Left renal cortex interstitium (tissue), 4 donors: ENCODE measurements at regions not wholly inside any gene's neighbourhood (a gene's known extent, or its start where the extent isn't known, plus 50 kb on each side); places are given as distances from the start of the nearest gene placed in this dataset.
"Not testable (repeated sequence)": the region's sequence is repeated elsewhere in the genome, so short reads cannot be mapped to it uniquely, and the experiment has no call there.

Source experiments
- DNase-seq, 4 donors: peaks; one replicate each; pipeline ENCODE4 v3.0.0-alpha.2; 2013; ENCODE audit warnings: low read depth in 4 of 4, low spot score in 2 of 4, missing footprints in 1 of 4

DNA sequence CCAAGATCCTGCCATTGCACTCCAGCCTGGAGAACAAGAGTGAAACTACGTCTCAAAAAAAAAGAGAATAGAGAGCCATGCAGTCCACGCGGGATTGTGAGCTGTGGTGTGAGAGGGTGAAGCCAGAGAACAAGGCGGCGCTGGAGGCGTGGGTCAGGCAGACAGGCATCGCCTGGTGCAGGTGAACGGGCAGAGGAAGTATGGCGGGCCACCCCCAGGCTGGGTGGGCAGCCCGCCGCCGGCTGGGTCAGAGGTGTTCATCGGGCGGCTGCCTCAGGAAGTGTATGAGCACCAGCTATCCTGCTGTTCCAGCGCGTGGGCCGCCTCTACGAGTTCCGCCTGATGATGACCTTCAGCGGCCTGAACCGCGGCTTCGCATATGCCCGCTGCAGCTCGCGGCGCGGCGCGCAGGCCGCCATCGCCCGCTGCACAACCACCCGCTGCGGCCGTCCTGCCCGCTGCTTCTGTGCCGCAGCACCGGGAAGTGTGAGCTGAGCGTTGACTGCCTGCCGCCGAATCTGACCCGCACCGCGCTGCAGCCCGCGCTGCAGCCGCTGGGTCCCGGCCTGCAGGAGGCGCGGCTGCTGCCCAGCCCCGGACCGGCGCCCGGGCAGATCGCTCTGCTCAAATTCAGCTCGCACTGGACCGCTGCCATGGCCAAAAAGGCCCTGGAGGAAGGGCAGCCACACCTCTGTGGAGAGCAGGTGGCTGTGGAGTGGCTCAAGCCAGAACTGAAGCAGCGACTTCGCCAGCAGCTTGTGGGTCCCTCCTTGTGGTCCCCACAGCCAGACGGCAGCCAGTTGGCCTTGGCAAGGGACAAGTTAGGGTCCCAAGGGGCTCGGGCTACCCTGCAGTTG, 95.5 kb upstream of the PLEKHM1 start:
- peak in 1 of 4 donors; percentile 18 for DNase-seq

DNA sequence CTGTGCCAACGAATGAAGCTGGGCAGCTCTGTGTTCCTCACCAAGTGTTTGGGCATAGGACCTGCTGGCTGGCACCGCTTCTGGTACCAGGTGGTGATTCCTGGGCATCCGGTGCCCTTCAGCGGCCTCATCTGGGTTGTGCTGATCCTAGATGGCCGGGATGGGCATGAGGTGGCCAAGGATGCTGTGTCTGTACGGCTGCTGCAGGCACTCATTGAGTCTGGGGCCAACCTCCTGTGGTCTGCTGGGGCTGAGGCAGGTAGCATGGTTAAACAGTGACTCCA, 96.1 kb upstream of the PLEKHM1 start:
- not testable (repeated sequence) for DNase-seq

DNA sequence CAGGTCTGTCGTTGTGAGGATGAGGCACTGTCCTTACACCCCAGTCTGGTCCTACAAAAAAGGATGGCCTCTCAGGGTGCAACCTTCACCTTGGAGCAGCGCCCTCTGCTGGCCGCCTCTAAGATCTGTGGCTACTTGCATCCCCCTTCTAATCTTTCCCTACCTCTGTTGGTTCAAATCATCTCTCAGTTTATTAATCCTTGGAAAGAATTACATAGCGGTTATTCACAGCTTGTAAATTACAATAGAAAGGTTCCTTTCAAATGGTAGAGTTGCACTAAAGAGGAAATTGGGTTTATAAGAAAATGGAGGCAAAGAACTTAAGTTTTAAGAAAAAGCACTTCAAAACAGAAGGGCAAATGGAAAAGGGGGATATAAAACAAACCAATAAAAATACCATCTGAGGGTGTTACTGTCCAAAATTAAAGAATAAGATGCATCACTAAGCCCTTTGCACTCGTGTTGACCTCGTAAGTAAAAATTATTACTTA, 102.0 kb upstream of the PLEKHM1 start:
- DNase-seq, result peak in 1 of 4 donors; percentile 11

GRCh38 chr17:45596347-45596746, 105.8 kb upstream of the PLEKHM1 start:
- not testable (repeated sequence) for DNase-seq

GRCh38 chr17:45600052-45601012, 109.8 kb upstream of the PLEKHM1 start:
- not testable (repeated sequence) for DNase-seq

DNA sequence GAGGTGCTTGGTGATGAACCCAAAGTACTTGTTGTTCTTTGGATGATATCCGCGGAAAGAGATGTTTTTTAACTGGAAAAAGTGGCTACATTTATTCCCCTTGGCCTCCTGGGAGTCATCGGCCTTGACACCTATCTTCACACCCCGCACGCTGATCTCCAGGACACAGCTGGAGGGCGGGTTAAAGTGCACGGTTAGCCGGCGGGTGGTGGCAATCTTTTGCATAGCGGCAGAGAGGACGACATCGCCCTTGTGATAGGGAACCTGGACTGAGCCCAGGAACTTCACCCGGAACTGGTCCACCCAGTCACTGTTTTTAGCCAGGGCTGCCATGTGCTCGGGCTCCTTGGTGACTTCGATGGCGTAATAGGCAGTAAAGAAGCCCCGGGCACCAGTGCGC, 110.5 kb upstream of the PLEKHM1 start:
- not testable (repeated sequence) for DNase-seq

- not testable (repeated sequence) for DNase-seq
These were observed 111.4 kb upstream of the PLEKHM1 start for GRCh38 chr17:45601605-45602539.

DNA sequence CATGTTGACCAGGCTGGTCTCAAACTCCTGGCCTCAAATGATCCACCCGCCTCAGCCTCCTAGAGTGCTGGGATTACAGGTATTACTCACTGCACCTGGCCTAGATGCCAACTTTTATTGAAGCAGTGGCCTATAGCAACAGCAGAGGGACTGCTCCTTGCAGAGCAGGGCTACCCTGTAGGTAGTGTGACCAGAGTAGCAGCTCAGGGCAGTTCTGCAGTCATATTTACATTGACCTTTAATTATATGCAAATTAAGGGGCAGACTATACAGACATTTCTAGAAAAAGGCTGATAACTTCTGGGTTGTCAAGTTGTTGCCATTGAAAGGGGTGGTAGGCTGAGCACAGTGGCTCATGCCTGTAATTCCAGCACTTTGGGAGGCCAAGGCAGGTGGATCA, 115.2 kb upstream of the PLEKHM1 start:
- DNase-seq, result not testable (repeated sequence)

DNA sequence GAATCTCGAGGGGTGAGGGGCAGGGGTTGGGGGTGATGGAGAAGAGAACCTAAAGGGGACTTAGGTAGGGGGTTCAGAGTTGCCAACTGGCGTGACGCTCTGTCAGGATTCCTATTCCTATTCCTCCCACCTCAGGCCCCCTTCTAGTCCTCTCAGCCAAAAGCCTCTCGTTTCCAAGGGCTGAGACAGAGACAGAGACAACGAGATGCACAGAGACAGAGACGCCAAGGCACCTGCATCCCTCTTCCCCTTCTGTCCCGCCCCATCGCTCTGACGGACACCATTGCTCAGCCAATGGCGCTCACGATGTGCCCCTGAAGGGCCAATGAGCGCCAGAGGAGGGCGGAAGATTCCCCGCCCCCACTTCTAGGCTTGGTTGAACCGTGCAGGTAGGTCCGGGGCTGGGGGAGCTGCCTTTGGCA, 129.5 kb upstream of the PLEKHM1 start:
- peak in 2 of 4 donors; percentile 15 to 24 for DNase-seq

DNA sequence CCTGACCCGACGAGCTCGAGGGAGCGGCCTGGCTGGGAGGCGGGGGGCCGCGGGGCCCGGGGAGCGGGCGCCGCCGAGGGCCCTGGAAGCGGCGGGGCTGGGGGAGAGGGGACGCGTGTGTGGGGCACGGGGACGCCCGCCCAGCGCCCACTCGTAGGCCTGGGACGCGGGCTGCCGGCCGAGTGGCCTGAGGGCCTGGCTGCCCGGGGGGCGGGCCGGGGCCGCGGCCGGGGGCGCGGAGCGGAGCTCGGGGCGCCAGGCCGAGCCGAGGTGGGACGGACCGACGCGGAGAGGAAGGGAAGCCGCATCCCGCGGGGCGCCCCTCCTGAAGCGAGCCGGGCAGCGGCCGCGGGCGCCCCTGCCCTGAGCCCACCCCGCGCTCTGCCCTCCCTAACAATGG, 129.9 kb upstream of the PLEKHM1 start:
- not testable (repeated sequence) for DNase-seq

DNA sequence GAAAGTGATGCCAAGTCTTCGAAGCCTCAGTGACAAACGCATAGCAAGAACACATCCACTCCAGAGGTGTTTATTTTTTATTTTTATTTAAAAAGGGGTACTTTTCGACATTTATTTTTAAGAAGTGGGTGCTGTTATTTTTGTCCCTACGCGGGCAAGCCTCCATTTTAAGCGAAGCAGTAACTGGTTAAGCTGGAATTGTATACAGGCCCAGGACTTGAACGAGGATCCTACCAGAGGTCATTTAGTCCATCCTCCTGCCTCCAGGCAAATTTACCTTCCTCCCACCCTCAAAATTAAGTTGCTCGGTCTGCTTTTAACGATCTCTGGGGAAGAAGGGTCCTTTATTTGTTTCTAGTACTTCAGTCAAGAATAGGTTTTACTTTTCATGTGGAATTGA, 130.6 kb upstream of the PLEKHM1 start:
- not testable (repeated sequence) for DNase-seq

DNA sequence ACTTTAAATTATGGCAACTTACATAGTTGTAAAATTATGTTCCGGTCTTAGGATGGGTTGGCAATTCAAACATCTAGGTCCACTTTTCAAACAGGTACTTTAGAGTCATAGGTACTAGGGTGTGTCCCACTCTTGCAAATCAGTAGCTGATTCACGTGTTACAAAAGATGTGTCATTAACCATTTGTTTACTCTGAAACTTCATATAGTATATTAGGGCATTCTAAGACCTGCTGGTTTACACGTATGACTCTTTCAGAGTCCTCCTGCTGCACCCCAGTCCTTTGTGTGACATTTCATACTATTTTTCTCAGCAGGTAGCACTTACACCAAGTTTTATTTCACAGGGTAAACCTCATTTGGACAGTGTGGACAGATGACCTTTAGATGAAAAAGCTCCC, 131.8 kb upstream of the PLEKHM1 start:
- DNase-seq, result not testable (repeated sequence)

- DNase-seq, result no peak
These were observed 137.5 kb upstream of the PLEKHM1 start for GRCh38 chr17:45628019-45628418.

DNA sequence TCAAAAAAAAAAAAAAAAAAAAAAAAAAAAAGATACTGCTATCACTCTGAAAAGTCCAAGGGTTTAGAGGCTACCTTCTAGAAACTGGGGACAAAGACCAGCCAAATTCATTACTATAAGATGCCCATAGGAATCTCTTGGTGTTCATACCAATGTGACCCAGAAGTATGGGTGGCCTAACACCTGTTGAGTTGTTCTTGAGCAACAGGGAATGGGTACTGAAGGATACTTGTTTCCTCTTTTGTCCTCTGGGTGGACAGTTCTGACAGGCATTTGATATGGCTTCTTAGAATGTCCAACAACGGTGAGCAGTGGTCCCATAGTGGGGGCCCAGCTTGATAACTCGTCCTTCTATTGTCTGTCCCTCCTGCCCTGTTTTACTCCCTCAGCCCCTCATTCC, 141.4 kb upstream of the PLEKHM1 start:
- DNase-seq, result no peak

DNA sequence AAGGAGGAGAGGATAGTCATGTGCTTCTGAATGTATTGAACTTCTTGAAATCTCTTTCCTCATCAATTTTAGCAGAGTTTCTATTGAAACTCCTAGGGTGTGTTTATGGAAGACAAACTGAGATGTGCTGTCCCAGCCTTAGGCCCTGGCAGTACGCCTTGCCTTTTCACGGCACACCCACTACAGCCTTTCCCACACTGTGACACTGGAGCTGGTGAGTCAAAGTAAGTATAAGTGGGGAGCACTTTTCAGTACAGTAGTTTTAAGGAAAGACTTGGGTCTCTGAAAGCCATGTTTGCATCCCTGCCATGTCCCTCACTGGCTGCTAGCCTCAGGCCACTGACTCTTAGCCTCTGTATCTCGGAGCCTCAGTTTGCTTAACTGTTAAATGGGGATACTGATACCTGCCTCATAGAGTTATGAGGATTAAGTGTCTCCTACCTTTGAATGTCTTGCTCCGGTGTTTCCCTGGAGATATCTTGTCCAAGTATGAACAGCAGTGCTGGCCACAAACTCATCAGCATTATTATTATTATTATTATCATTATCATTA, 144.7 kb upstream of the CRHR1 start:
- DNase-seq, result no peak

DNA sequence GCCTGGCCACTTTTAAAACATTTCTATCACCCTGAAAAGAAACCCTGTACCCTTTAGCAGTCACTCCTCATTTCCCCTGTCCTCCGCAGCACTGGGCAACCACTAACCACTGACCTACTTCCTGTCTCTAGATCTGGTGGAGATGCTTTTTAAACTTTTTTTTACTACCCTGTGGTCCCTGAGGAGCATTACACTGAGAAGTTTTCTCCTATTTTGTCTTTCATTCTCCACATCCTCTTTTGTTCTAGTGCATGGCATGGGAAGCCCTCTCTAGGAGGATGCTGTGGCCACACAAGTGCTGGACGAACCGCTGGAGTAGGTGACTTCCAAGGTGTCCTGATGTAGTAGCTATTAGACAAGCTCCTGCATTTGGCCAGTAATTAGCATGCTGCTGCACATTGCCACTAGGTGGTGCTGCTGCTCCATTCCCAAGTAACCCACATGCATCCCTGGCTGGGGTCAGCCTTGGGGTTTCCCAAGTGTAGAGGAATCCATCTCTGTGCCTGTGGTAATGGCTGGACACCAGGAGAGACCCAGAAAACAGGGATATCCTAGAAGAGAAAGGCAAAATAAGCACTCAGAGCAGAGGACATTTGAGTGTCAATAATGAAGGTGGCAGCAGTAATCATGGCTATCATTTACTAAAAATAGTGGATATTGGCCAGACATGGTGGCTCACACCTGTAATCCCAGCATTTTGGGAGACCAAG, 143.8 kb upstream of the CRHR1 start:
- DNase-seq, result peak; percentile 29 to 68 (median 49)

- DNase-seq, result no peak
These were observed 142.6 kb upstream of the CRHR1 start for GRCh38 chr17:45641541-45641940.

GRCh38 chr17:45643591-45643990, 140.5 kb upstream of the CRHR1 start:
- DNase-seq, result no peak

DNA sequence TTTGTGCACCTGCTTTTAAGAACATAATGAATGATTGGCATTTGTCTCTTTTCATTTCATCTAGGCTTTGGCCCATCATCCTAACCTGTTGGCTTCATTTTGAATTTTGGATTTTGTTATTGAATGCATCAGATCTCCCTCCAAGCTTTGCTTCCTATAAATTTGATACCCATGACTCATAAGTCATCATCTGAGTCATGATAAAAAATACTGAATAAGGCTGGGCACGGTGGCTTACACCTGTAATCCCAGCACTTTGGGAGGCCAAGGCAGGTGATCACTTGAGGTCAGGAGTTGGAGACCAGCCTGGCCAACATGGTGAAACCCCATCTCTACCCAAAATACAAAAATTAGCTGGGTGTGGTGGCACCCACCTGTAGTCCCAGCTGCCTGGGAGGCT, 139.5 kb upstream of the CRHR1 start:
- not testable (repeated sequence) for DNase-seq
